Right lobe of liver (tissue), 6 donors: ENCODE measurements at regions not wholly inside any gene's neighbourhood (a gene's known extent, or its start where the extent isn't known, plus 50 kb on each side); places are given as distances from the start of the nearest gene placed in this dataset.

ENCODE experiments used
- ATAC-seq, 4 donors: fragments of 200-7000 bp; cut with Tn5 transposase; one replicate each; pipeline ENCODE4 v1.9.1; 2020; ENCODE audit warnings: mild to moderate bottlenecking in 4 of 4, moderate library complexity in 4 of 4
- DNase-seq, 3 donors: peaks; one replicate each; pipeline ENCODE4 v3.0.0-alpha.2; 2020
- H3K27ac ChIP-seq, 3 donors: fragments of 200-600 bp; one replicate each; pipeline ENCODE4 v1.8.0; 2022
- H3K27me3 ChIP-seq, 2 donors: fragments of 200-600 bp; one replicate each; pipeline ENCODE4 v1.8.0; 2022
- H3K36me3 ChIP-seq, 4 donors: fragments of 200-600 bp; sonication (generic) in 1 of 4; one replicate each; pipeline versions ENCODE4 v1.5.1 to v1.8.0; 2017 to 2022; ENCODE audit warnings: control low read depth in 1 of 4
- H3K4me1 ChIP-seq, 4 donors: fragments of 200-600 bp; sonication (generic) in 1 of 4; one replicate each; pipeline versions ENCODE4 v1.5.1 to v1.8.0; 2017 to 2022; ENCODE audit warnings: control low read depth in 1 of 4
- H3K4me3 ChIP-seq, 3 donors: fragments of 200-600 bp; one replicate each; pipeline ENCODE4 v1.8.0; 2022
- H3K9me3 ChIP-seq, 4 donors: fragments of 200-600 bp; sonication (generic) in 1 of 4; one replicate each; pipeline versions ENCODE4 v1.5.1 to v1.8.0; 2017 to 2022; ENCODE audit warnings: control low read depth in 1 of 4
- CTCF ChIP-seq, 4 donors: fragments of 200-600 bp in 3 of 4; fragments of 450-650 bp in 1 of 4; IDR thresholded peaks; one replicate each; pipeline versions ENCODE4 v1.5.1 to v1.8.0; 2016 to 2022; ENCODE audit warnings: antibody characterized with exemption in 4 of 4, mild to moderate bottlenecking in 2 of 4
- POLR2A ChIP-seq: fragments of 450-650 bp; IDR thresholded peaks from one replicate; pipeline ENCODE4 v1.6.1; 2017; ENCODE audit warnings: antibody characterized with exemption, mild to moderate bottlenecking
- WGBS: methylation state at CpG from one replicate; pipeline ENCODE4 v1.1.6; 2018; ENCODE audit warnings: low coverage, low lambda C conversion rate; ENCODE audit not compliant: insufficient coverage; ENCODE audit errors: missing lambda C conversion rate; 5-methylcytosine and 5-hydroxymethylcytosine counted together
- intact Hi-C, 2 donors: fragments of 100-400 bp; cut with DNase I; formaldehyde crosslinking; loops; one replicate each; pipeline versions ENCODE4 v1.11.2 to v1.14.1; 2022
- donor health status: DM: no; HTN: yes; CAD: no.
- donor health status: DM: no; HTN: no; CAD: no.
- donor health status: DM: no; HTN: no; CAD: no.
- donor health status: DM: no; HTN: yes; CAD: no.
- donor health status: DM: no; HTN: yes; CAD: no.

GRCh38 chr6:45721665-45722064, 294.0 kb downstream of the CLIC5 start:
- no peak overlapping the region for H3K27ac ChIP-seq
- intact Hi-C loops: loop anchor here in 1 of 2 donors (10.0 kb wide), 1 partner anchor 1067 kb away; no protein-coding TSS in a partner anchor
- DNase-seq (no peak), ATAC-seq (no peak)
- WGBS: 71% methylated on average over 5 of the region's 6 CpGs
- H3K36me3 ChIP-seq: no peaks in the 10 kb centered on the region
- H3K27me3 ChIP-seq: no peaks in the 10 kb centered on the region
- TF ChIP-seq CTCF (IDR thresholded peaks at IDR 0.05) (no peak), POLR2A (no peak)
- H3K9me3 ChIP-seq: no peaks in the 10 kb centered on the region
- H3K4me3 ChIP-seq: no peak overlapping the region
- H3K4me1 ChIP-seq: no peaks in the 10 kb centered on the region

- no peak for TF ChIP-seq POLR2A
- no peak for TF ChIP-seq CTCF (IDR thresholded peaks at IDR 0.05)
- 52% methylated on average over 3 of the region's 3 CpGs for WGBS
- no peaks in the 10 kb centered on the region for H3K27me3 ChIP-seq
- no peaks in the 10 kb centered on the region for H3K9me3 ChIP-seq
- DNase-seq (no peak), ATAC-seq (no peak)
- intact Hi-C loops: loop anchor here in 1 of 2 donors (10.0 kb wide), 1 partner anchor 1064 kb away; no protein-coding TSS in a partner anchor
- no peaks in the 10 kb centered on the region for H3K4me1 ChIP-seq
- H3K4me3 ChIP-seq: no peak overlapping the region
- H3K36me3 ChIP-seq: no peaks in the 10 kb centered on the region
- H3K27ac ChIP-seq: no peak overlapping the region
These were observed 296.8 kb downstream of the CLIC5 start for GRCh38 chr6:45718871-45719270.

- 87% methylated on average over 3 of the region's 3 CpGs for WGBS
- no peaks in the 10 kb centered on the region for H3K36me3 ChIP-seq
- H3K4me1 ChIP-seq: no peaks in the 10 kb centered on the region
- TF ChIP-seq CTCF (IDR thresholded peaks at IDR 0.05) (no peak), POLR2A (no peak)
- no peak overlapping the region for H3K27ac ChIP-seq
- intact Hi-C loops: loop anchor here in 1 of 2 donors (10.0 kb wide), 1 partner anchor 1063 kb away; no protein-coding TSS in a partner anchor
- no peak overlapping the region for H3K4me3 ChIP-seq
- ATAC-seq: no peak
- no peak for DNase-seq
- no peaks in the 10 kb centered on the region for H3K9me3 ChIP-seq
- H3K27me3 ChIP-seq: no peaks in the 10 kb centered on the region
These were observed 297.5 kb downstream of the CLIC5 start for GRCh38 chr6:45718131-45718530.

GRCh38 chr6:45717715-45718114, 297.9 kb downstream of the CLIC5 start:
- Histone ChIP-seq H3K4me1 (no peaks in the 10 kb centered on the region), H3K27me3 (no peaks in the 10 kb centered on the region), H3K4me3 (no peak overlapping the region), H3K9me3 (no peaks in the 10 kb centered on the region), H3K27ac (no peak overlapping the region), H3K36me3 (no peaks in the 10 kb centered on the region)
- intact Hi-C loops: loop anchor here in 1 of 2 donors (10.0 kb wide), 1 partner anchor 1063 kb away; no protein-coding TSS in a partner anchor
- no peak for DNase-seq
- ATAC-seq: no peak
- TF ChIP-seq POLR2A (no peak), CTCF (IDR thresholded peaks at IDR 0.05) (no peak)
- WGBS: 85% methylated on average over 5 of the region's 6 CpGs

GRCh38 chr6:45717027-45717426, 298.6 kb downstream of the CLIC5 start:
- DNase-seq (no peak), ATAC-seq (no peak)
- H3K4me3 ChIP-seq: no peak overlapping the region
- no peaks in the 10 kb centered on the region for H3K9me3 ChIP-seq
- H3K27me3 ChIP-seq: no peaks in the 10 kb centered on the region
- no peak for TF ChIP-seq CTCF (IDR thresholded peaks at IDR 0.05)
- no peak for TF ChIP-seq POLR2A
- H3K36me3 ChIP-seq: no peaks in the 10 kb centered on the region
- H3K4me1 ChIP-seq: no peaks in the 10 kb centered on the region
- intact Hi-C loops: loop anchor here in 1 of 2 donors (10.0 kb wide), 1 partner anchor 1062 kb away; no protein-coding TSS in a partner anchor
- no peak overlapping the region for H3K27ac ChIP-seq
- no CpG with 5 or more reads among the region's 4 CpGs for WGBS
